VCaP (cell line): ENCODE measurements at regions not wholly inside any gene's neighbourhood (a gene's known extent, or its start where the extent isn't known, plus 50 kb on each side); places are given as distances from the start of the nearest gene placed in this dataset.

Experiments used
- H3K27ac ChIP-seq: fragments of 450-650 bp; 2 replicates; pipeline ENCODE4 v1.5.1; 2017
- CTCF ChIP-seq: fragments of 450-650 bp; conservative IDR thresholded peaks from 2 replicates; pipeline ENCODE4 v1.5.1; 2017; ENCODE audit warnings: mild to moderate bottlenecking, moderate library complexity

DNA sequence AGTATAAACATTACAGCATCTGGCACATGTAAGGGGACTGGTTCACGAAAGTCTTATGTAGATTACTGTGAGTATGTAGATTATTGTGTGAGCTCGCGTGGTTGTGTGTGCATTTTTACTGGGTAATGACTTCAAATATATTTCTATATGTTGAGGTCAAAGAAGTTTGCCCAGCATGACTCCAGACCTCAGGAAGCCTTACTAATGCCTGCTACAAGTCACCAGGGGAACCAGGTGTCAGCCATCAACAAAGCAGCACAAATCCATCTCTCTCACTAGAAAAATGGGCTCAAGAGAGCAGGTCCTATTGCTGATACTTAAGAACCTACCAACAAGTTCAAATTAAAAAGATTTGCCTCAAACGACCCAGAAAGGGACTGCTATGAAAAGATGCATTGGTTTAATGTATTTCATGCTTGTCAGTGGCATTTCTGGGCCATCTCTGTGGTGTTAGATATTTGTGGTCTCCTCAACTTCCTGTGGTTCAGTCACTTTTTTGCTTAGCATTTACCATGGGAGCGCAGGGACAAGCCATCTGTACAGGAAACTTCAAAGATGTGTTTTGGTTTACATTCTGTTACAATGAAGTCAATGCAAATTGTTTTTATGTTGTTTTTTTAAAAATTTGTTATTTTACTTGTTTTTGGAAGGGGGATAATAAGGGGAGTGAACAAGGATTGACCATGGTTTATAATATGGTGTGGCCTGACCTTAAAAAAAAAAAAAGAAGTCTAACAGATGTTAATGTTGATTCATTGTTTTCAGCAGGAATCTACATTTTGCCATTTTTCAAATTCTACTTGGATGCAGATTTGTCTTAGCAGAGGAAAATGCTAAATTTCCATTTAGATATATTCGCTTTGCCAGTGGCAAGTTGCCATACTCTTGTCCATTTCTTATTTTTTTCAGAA lies 172.1 kb upstream of the ADAMTS9 start:
- TF ChIP-seq CTCF, result no peak
- H3K27ac ChIP-seq, result no peak overlapping the region

DNA sequence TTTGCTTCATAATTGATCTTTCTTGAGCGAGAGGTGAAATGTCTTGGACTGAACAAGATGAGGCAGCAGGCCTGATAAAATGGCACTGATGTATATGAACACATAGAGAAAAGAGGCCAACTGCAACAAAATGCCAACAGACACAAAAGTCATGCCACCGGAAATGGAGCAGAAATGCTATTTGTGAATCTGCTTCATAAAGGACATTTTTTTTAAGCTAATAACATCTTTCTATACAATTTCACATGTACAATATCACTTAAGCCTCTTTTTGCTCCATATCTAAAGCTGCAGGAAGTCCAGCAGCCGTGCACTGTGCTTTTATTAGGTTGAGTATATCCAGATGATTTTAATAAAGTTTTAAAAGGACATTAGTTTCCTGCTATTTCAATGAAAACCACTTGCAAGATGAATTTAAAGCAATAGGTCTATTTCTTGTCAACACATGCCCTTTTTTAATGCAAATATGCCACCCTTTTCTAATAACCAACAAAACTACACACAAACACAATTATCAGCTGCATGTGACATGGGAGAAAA lies 169.2 kb upstream of the ADAMTS9 start:
- no peak for TF ChIP-seq CTCF
- H3K27ac ChIP-seq, result no peak overlapping the region

- H3K27ac ChIP-seq, result no peak overlapping the region
- no peak for TF ChIP-seq CTCF
These were observed 168.3 kb upstream of the ADAMTS9 start for GRCh38 chr3:64856106-64856505.

DNA sequence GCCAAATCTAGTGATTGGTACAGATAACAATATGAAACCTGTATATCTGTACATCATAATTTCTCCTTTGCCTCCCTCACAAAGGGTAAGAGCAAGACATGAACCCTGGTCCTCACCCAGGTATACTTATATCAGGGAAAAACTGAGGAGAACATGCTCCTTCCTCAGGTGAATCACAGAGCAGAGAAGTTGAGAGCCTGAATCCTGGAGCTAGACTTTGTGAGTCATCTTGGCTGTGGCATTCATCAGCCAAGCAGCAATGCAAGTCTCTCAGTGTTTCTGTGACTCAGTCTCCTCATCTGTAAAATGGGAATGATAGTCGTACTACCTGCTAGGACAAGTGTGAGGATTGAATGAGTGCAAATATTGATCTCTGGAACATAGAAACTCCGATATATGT lies 165.7 kb upstream of the ADAMTS9 start:
- TF ChIP-seq CTCF, result no peak
- H3K27ac ChIP-seq, result no peak overlapping the region

GRCh38 chr3:64852738-64853137 lies 164.9 kb upstream of the ADAMTS9 start:
- no peak for TF ChIP-seq CTCF

GRCh38 chr3:64848822-64849221 lies 161.0 kb upstream of the ADAMTS9 start:
- no peak overlapping the region for H3K27ac ChIP-seq
- TF ChIP-seq CTCF, result no peak

More at GRCh38 chr3:64852738-64853137, 164.9 kb upstream of the ADAMTS9 start:
- no peak overlapping the region for H3K27ac ChIP-seq

DNA sequence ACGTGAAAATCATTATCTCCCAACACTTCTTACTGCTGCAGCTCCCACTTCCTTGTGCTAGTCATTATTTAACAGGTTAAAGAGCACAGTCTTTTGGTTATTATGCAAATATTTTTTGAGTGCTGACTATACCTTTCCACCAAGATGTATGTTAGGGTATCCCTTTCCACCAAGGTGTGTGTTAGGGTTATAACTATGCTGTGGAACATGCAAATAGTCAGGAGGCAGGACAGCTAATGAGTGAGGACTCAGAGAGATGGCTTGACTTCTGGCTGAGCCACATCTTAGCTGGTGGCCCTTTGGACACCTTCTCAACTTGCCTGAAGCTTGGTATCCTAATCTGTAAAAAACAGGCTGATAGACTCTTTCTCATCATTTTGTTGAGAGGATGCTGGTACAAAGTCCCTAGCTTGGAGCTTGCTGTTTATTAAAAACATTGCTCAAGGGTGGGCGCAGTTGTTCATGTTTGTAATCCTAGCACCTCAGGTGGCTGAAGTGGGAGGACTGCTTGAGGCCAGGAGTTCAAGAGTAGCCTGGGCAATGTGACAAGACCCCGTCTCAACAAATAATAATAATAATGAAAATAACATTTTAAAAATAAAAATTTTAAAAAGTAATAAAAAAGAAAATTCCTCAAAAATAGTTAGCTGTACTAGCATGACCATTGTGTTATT lies 160.5 kb upstream of the ADAMTS9 start:
- no peak overlapping the region for H3K27ac ChIP-seq
- TF ChIP-seq CTCF, result no peak
